ENCODE measurements at regions not wholly inside any gene's neighbourhood (a gene's known extent, or its start where the extent isn't known, plus 50 kb on each side); places are given as distances from the start of the nearest gene placed in this dataset.

GRCh38 chr16:9177861-9178260, 86.4 kb downstream of the HAPSTR1 start:
- Mint-ChIP-seq H3K27ac (no peak overlapping the region), H3K36me3 (ENCODE audit: low read depth) (no peaks in the 10 kb centered on the region), H3K9me3 (peaks cover 9% of the 10 kb centered on the region), H3K4me3 (no peak overlapping the region), H3K27me3 (ENCODE audit: low read depth) (peaks cover 12% of the 10 kb centered on the region), H3K4me1 (no peaks in the 10 kb centered on the region)
- TF ChIP-seq CTCF (IDR thresholded peaks at IDR 0.05; ENCODE audit: unreplicated experiment in 3 of 3): no peak

GRCh38 chr16:9183682-9184353, 92.4 kb downstream of the HAPSTR1 start:
- TF ChIP-seq CTCF (IDR thresholded peaks at IDR 0.05; ENCODE audit: unreplicated experiment in 3 of 3): no peak
- Mint-ChIP-seq H3K27ac (no peak overlapping the region), H3K4me3 (no peak overlapping the region), H3K4me1 (no peaks in the 10 kb centered on the region), H3K27me3 (ENCODE audit: low read depth) (peaks cover under 1% of the 10 kb centered on the region), H3K9me3 (peaks cover 4% of the 10 kb centered on the region), H3K36me3 (ENCODE audit: low read depth) (no peaks in the 10 kb centered on the region)

DNA sequence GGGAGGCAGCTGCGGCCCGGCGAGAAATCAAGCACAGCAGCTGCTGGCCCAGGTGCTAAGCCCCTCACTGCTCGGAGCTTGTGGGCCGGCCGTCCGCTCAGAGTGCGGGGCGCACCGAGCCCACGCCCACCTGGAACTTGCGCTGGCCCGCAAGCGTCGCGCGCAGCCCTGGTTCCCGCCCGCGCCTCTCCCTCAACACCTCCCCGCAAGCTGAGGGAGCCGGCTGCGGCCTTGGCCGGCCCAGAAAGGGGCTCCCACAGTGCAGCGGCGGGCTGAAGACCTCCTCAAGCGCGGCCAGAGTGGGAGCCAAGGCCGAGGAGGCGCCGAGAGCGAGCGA, 92.9 kb downstream of the HAPSTR1 start:
- Mint-ChIP-seq H3K27me3 (ENCODE audit: low read depth) (peaks cover 4% of the 10 kb centered on the region), H3K9me3 (peaks cover 4% of the 10 kb centered on the region), H3K27ac (no peak overlapping the region), H3K4me3 (no peak overlapping the region), H3K36me3 (ENCODE audit: low read depth) (no peaks in the 10 kb centered on the region), H3K4me1 (no peaks in the 10 kb centered on the region)
- no peak for TF ChIP-seq CTCF (IDR thresholded peaks at IDR 0.05; ENCODE audit: unreplicated experiment in 3 of 3)

- Mint-ChIP-seq H3K36me3 (ENCODE audit: low read depth) (no peaks in the 10 kb centered on the region), H3K27ac (no peak overlapping the region), H3K27me3 (ENCODE audit: low read depth) (peaks cover 4% of the 10 kb centered on the region), H3K4me3 (no peak overlapping the region), H3K4me1 (no peaks in the 10 kb centered on the region), H3K9me3 (peaks cover 4% of the 10 kb centered on the region)
- no peak for TF ChIP-seq CTCF (IDR thresholded peaks at IDR 0.05; ENCODE audit: unreplicated experiment in 3 of 3)
These were observed 93.9 kb downstream of the HAPSTR1 start for GRCh38 chr16:9185381-9185780.

GRCh38 chr16:9186061-9186460, 94.6 kb downstream of the HAPSTR1 start:
- Mint-ChIP-seq H3K36me3 (ENCODE audit: low read depth) (no peaks in the 10 kb centered on the region), H3K9me3 (peaks cover 4% of the 10 kb centered on the region), H3K27me3 (ENCODE audit: low read depth) (peaks cover 4% of the 10 kb centered on the region), H3K4me3 (no peak overlapping the region), H3K27ac (no peak overlapping the region), H3K4me1 (no peaks in the 10 kb centered on the region)
- no peak for TF ChIP-seq CTCF (IDR thresholded peaks at IDR 0.05; ENCODE audit: unreplicated experiment in 3 of 3)

GRCh38 chr16:9188721-9189120, 97.3 kb downstream of the HAPSTR1 start:
- no peaks in the 10 kb centered on the region for H3K4me1 Mint-ChIP-seq
- peaks cover 4% of the 10 kb centered on the region for H3K27me3 Mint-ChIP-seq (ENCODE audit: low read depth)
- no peaks in the 10 kb centered on the region for H3K9me3 Mint-ChIP-seq
- H3K4me3 Mint-ChIP-seq: no peak overlapping the region
- no peak overlapping the region for H3K27ac Mint-ChIP-seq
- TF ChIP-seq CTCF (IDR thresholded peaks at IDR 0.05; ENCODE audit: unreplicated experiment in 3 of 3): no peak
- H3K36me3 Mint-ChIP-seq (ENCODE audit: low read depth): no peaks in the 10 kb centered on the region
